SK-N-SH treated with all-trans-retinoic acid at 6 μM for 48 hours (cell line): ENCODE measurements at regions not wholly inside any gene's neighbourhood (a gene's known extent, or its start where the extent isn't known, plus 50 kb on each side); places are given as distances from the start of the nearest gene placed in this dataset.

ENCODE experiments used
- ATAC-seq: fragments of 200-7000 bp; cut with Tn5 transposase; 3 replicates; pipeline ENCODE4 v1.9.1; 2020; ENCODE audit warnings: mild to moderate bottlenecking, moderate library complexity
- ARNTL ChIP-seq: fragments of 450-650 bp; formaldehyde crosslinking; IDR thresholded peaks from 2 replicates; pipeline ENCODE4 v1.5.0; 2020; ENCODE audit warnings: low read depth, mild to moderate bottlenecking, moderate library complexity, borderline replicate concordance
- BACH2 ChIP-seq: fragments of 250-450 bp; sonication (Bioruptor Pico); IDR thresholded peaks from 2 replicates; pipeline ENCODE4 v1.9.0; 2021; ENCODE audit warnings: mild to moderate bottlenecking, borderline replicate concordance
- CREB5 ChIP-seq: fragments of 250-450 bp; sonication (Bioruptor Pico); IDR thresholded peaks from 2 replicates; pipeline ENCODE4 v1.5.1; 2020; ENCODE audit warnings: low read depth, mild to moderate bottlenecking, moderate library complexity
- CSRNP3 ChIP-seq: fragments of 250-450 bp; sonication (Bioruptor Pico); IDR thresholded peaks from 2 replicates; pipeline ENCODE4 v1.5.1; 2021; ENCODE audit warnings: mild to moderate bottlenecking, moderate library complexity
- ESRRG ChIP-seq: fragments of 250-450 bp; sonication (Bioruptor Pico); IDR thresholded peaks from 2 replicates; pipeline ENCODE4 v1.6.1; 2021; ENCODE audit warnings: mild to moderate bottlenecking
- ISL1 ChIP-seq: fragments of 250-450 bp; sonication (Bioruptor Pico); IDR thresholded peaks from 2 replicates; pipeline ENCODE4 v2.1.2; 2022; ENCODE audit warnings: mild to moderate bottlenecking, moderate library complexity
- OSR1 ChIP-seq: fragments of 250-450 bp; sonication (Bioruptor Pico); IDR thresholded peaks from 2 replicates; pipeline ENCODE4 v1.8.0; 2022; ENCODE audit warnings: moderate library complexity, mild to moderate bottlenecking, inconsistent platforms
- POU6F1 ChIP-seq: fragments of 250-450 bp; sonication (Bioruptor Pico); IDR thresholded peaks from 2 replicates; pipeline ENCODE4 v1.8.0; 2021; ENCODE audit warnings: low read depth, mild to moderate bottlenecking, moderate library complexity, borderline replicate concordance
- PPARA ChIP-seq: fragments of 250-450 bp; sonication (Bioruptor Pico); IDR thresholded peaks from 2 replicates; pipeline ENCODE4 v1.5.0; 2020; ENCODE audit warnings: mild to moderate bottlenecking, borderline replicate concordance
- RARB ChIP-seq: fragments of 250-450 bp; sonication (Bioruptor Pico); IDR thresholded peaks from 2 replicates; pipeline ENCODE4 v1.8.0; 2021; ENCODE audit warnings: mild to moderate bottlenecking, moderate library complexity
- SNAI2 ChIP-seq: fragments of 250-450 bp; sonication (Bioruptor Pico); IDR thresholded peaks from 2 replicates; pipeline ENCODE4 v1.5.0; 2020; ENCODE audit warnings: mild to moderate bottlenecking, moderate library complexity
- TCF4 ChIP-seq: fragments of 250-450 bp; sonication (Bioruptor Pico); IDR thresholded peaks from 2 replicates; pipeline ENCODE4 v1.8.0; 2021; ENCODE audit warnings: mild to moderate bottlenecking, moderate library complexity, borderline replicate concordance
- TOX ChIP-seq: fragments of 250-450 bp; sonication (Bioruptor Pico); IDR thresholded peaks from 2 replicates; pipeline ENCODE4 v1.8.0; 2021; ENCODE audit warnings: mild to moderate bottlenecking, moderate library complexity, borderline replicate concordance
- ZC3H10 ChIP-seq: fragments of 250-450 bp; sonication (Bioruptor Pico); IDR thresholded peaks from 2 replicates; pipeline ENCODE4 v1.5.1; 2021; ENCODE audit warnings: mild to moderate bottlenecking, moderate library complexity
- ZFP3 ChIP-seq: fragments of 250-450 bp; sonication (Bioruptor Pico); IDR thresholded peaks from 2 replicates; pipeline ENCODE4 v1.5.0; 2020; ENCODE audit warnings: mild to moderate bottlenecking, moderate library complexity
- ZFP30 ChIP-seq: fragments of 450-650 bp; formaldehyde crosslinking; IDR thresholded peaks from 2 replicates; pipeline ENCODE4 v1.5.0; 2022; ENCODE audit warnings: mild to moderate bottlenecking, moderate library complexity
- ZNF565 ChIP-seq: fragments of 450-650 bp; formaldehyde crosslinking; conservative IDR thresholded peaks from 2 replicates; pipeline ENCODE4 v1.5.0; 2020; ENCODE audit warnings: low read depth, mild to moderate bottlenecking, moderate library complexity
- ZNF8 ChIP-seq: fragments of 450-650 bp; formaldehyde crosslinking; IDR thresholded peaks from 2 replicates; pipeline ENCODE4 v1.5.0; 2020; ENCODE audit warnings: mild to moderate bottlenecking, moderate library complexity
- TF ChIP-seq, protein P1 (sequence below): fragments of 250-450 bp; sonication (Bioruptor Pico); IDR thresholded peaks from 2 replicates; pipeline ENCODE4 v1.5.0; 2020; ENCODE audit warnings: mild to moderate bottlenecking, moderate library complexity
- TF ChIP-seq, protein P2 (sequence below): fragments of 250-450 bp; sonication (Bioruptor Pico); IDR thresholded peaks from 2 replicates; pipeline ENCODE4 v1.8.0; 2020; ENCODE audit warnings: mild to moderate bottlenecking, moderate library complexity, borderline replicate concordance

DNA sequence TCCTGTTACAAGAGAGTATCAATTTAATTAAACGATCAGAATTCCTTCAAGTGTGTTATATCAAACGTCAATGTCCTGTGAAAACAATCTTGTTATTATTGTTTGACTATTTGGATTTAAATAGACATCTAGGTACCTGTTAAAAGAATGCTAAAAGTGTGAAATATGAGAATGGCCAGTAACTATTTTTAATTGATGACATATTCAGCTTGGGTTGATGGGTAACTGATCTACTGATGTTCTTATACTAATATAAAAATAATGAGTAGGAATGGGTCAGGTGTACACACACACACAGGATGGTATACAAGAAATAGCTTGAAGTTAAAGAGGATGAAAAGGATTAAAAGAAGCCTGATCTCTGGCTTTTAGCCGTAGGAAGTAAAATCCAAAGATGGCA lies 146.0 kb downstream of the SLC38A4 start:
- no peak for ATAC-seq
- TF ChIP-seq ZC3H10 (CRISPR knock-in tag) (no peak), TOX (CRISPR knock-in tag) (no peak), BACH2 (no peak), ARNTL (no peak), ISL1 (CRISPR knock-in tag) (no peak), RARB (CRISPR knock-in tag) (no peak), OSR1 (CRISPR knock-in tag) (no peak), TCF4 (CRISPR knock-in tag) (no peak), ESRRG (CRISPR knock-in tag) (no peak), ZNF565 (CRISPR knock-in tag) (no peak), PPARA (CRISPR knock-in tag) (no peak), CSRNP3 (no peak), POU6F1 (no peak), CREB5 (no peak), ZNF8 (no peak), ZFP30 (no peak), SNAI2 (no peak)
- TF ChIP-seq, protein P1, sequence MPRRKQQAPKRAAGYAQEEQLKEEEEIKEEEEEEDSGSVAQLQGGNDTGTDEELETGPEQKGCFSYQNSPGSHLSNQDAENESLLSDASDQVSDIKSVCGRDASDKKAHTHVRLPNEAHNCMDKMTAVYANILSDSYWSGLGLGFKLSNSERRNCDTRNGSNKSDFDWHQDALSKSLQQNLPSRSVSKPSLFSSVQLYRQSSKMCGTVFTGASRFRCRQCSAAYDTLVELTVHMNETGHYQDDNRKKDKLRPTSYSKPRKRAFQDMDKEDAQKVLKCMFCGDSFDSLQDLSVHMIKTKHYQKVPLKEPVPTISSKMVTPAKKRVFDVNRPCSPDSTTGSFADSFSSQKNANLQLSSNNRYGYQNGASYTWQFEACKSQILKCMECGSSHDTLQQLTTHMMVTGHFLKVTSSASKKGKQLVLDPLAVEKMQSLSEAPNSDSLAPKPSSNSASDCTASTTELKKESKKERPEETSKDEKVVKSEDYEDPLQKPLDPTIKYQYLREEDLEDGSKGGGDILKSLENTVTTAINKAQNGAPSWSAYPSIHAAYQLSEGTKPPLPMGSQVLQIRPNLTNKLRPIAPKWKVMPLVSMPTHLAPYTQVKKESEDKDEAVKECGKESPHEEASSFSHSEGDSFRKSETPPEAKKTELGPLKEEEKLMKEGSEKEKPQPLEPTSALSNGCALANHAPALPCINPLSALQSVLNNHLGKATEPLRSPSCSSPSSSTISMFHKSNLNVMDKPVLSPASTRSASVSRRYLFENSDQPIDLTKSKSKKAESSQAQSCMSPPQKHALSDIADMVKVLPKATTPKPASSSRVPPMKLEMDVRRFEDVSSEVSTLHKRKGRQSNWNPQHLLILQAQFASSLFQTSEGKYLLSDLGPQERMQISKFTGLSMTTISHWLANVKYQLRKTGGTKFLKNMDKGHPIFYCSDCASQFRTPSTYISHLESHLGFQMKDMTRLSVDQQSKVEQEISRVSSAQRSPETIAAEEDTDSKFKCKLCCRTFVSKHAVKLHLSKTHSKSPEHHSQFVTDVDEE (CRISPR knock-in tag) = no peak
- TF ChIP-seq, protein P2, sequence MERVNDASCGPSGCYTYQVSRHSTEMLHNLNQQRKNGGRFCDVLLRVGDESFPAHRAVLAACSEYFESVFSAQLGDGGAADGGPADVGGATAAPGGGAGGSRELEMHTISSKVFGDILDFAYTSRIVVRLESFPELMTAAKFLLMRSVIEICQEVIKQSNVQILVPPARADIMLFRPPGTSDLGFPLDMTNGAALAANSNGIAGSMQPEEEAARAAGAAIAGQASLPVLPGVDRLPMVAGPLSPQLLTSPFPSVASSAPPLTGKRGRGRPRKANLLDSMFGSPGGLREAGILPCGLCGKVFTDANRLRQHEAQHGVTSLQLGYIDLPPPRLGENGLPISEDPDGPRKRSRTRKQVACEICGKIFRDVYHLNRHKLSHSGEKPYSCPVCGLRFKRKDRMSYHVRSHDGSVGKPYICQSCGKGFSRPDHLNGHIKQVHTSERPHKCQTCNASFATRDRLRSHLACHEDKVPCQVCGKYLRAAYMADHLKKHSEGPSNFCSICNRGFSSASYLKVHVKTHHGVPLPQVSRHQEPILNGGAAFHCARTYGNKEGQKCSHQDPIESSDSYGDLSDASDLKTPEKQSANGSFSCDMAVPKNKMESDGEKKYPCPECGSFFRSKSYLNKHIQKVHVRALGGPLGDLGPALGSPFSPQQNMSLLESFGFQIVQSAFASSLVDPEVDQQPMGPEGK (CRISPR knock-in tag) = no peak

DNA sequence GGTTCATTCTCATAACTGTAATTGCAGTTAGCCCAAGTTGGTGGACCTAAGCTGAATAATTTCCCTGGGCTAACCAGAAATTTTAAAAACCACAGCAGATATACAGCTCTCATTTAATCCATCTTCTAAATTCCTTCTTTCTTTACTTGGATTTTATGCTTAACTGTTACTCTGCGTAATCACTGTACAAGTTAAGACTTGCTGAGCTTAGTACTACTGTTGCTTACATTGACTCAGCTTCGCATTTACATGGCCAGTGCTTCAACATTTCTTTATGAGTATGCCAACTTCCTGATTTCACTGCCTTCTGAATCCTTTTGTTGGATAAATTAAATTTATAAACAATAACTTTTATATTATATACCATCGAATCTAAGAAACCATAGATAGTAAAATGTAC lies 147.4 kb downstream of the SLC38A4 start:
- ATAC-seq = no peak
- TF ChIP-seq ZC3H10 (CRISPR knock-in tag) (no peak), ZFP3 (CRISPR knock-in tag) (no peak), TOX (CRISPR knock-in tag) (no peak), ZFP30 (no peak), POU6F1 (no peak), SNAI2 (no peak)
- TF ChIP-seq, protein P1 (CRISPR knock-in tag) = no peak
